ENCODE measurements at regions not wholly inside any gene's neighbourhood (a gene's known extent, or its start where the extent isn't known, plus 50 kb on each side); places are given as distances from the start of the nearest gene placed in this dataset.

DNA sequence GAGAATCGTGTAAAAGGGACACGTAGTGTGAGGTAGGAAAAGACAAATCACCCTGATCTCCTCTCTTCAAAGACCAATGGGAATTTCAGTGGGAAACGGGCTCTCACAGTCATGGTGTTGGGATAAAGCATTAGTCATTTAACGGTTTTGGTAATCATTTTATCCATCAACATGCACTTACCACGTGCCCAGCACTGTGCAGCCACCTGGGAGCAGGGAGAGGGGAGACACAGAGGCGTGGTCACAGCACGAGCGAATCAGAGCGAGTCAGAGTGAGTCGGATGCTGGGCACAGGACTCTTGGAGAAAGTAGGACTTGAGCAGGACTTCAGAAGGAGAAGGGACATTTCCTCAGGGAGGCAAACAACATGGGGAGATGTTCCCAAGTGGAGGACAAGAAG lies 130.8 kb downstream of the MINAR1 start:
- Mint-ChIP-seq H3K27ac (no peak overlapping the region), H3K36me3 (ENCODE audit: insufficient read depth in 1 of 3, low read depth in 3 of 3) (no peaks in the 10 kb centered on the region), H3K27me3 (ENCODE audit: low read depth) (peaks cover 11% of the 10 kb centered on the region), H3K4me3 (no peak overlapping the region), H3K9me3 (peaks cover 0 to 8% of the 10 kb centered on the region in 2 experiments; a peak in 3 of 5 replicates), H3K4me1 (no peaks in the 10 kb centered on the region)
- H3K79me2 ChIP-seq (ENCODE audit: insufficient read depth, low read length) = no peaks in the 10 kb centered on the region
- H4K5ac ChIP-seq (ENCODE audit: insufficient read length, low read depth, low read length) = no peak overlapping the region
- H3K4me1 ChIP-seq (ENCODE audit: insufficient read depth, low read length) = no peaks in the 10 kb centered on the region
- no peak overlapping the region for H3K23ac ChIP-seq (ENCODE audit: insufficient read length, low read depth, low read length)
- H3K27ac ChIP-seq (ENCODE audit: insufficient read length, low read depth, low read length) = no peak overlapping the region
- WGBS (ENCODE audit: extremely low coverage, insufficient read length, low lambda C conversion rate) = no CpG with 5 or more reads among the region's 10 CpGs
- H3K23me2 ChIP-seq (ENCODE audit: insufficient read length, low read depth, low read length, poor library complexity, severe bottlenecking) = no peaks in the 10 kb centered on the region
- H3K9ac ChIP-seq (ENCODE audit: extremely low read depth, insufficient read length, low read length) = no peak overlapping the region
- no peak overlapping the region for H2BK20ac ChIP-seq (ENCODE audit: low read depth, low read length, poor library complexity, severe bottlenecking)
- H3T11ph ChIP-seq (ENCODE audit: low read length) = no peak overlapping the region
- no peak overlapping the region for H4K91ac ChIP-seq (ENCODE audit: insufficient read length, low read depth, low read length)
- H2AK5ac ChIP-seq (ENCODE audit: insufficient read length, low read length) = no peak overlapping the region
- no peak overlapping the region for H3K14ac ChIP-seq (ENCODE audit: insufficient read depth, low read length)
- H3K4me2 ChIP-seq (ENCODE audit: insufficient read depth, insufficient read length, low read length) = no peak overlapping the region
- H2BK12ac ChIP-seq (ENCODE audit: insufficient read length, low read depth, low read length) = no peak overlapping the region
- H2AFZ ChIP-seq (ENCODE audit: low read length) = no peak overlapping the region
- H2BK5ac ChIP-seq (ENCODE audit: insufficient read length, low read length) = no peak overlapping the region
- no peak for TF ChIP-seq CTCF (conservative IDR thresholded peaks at IDR 0.05)
- no peak overlapping the region for H3K56ac ChIP-seq (ENCODE audit: insufficient read length, low read depth, low read length)
- H4K8ac ChIP-seq (replicated peaks; ENCODE audit: insufficient read length, low read depth, low read length) = no peak overlapping the region
- H3K27me3 ChIP-seq (ENCODE audit: insufficient read depth, low read length) = no peaks in the 10 kb centered on the region
- no peaks in the 10 kb centered on the region for H3K9me3 ChIP-seq (ENCODE audit: control insufficient read depth, low read depth, low read length)
- no peak for DNase-seq
- no peak overlapping the region for H3K4ac ChIP-seq (ENCODE audit: low read depth, low read length)
- no peak overlapping the region for H2BK120ac ChIP-seq (ENCODE audit: low read depth, low read length, poor library complexity, severe bottlenecking)
- no peaks in the 10 kb centered on the region for H3K79me1 ChIP-seq (ENCODE audit: insufficient read depth, low read depth, low read length, poor library complexity, severe bottlenecking)
- no peak overlapping the region for H2BK15ac ChIP-seq (ENCODE audit: low read depth, low read length)
- H4K20me1 ChIP-seq (ENCODE audit: control insufficient read depth, insufficient read depth, insufficient read length) = no peaks in the 10 kb centered on the region
- no peak overlapping the region for H3K18ac ChIP-seq (ENCODE audit: insufficient read length, low read depth, low read length)
